ENCODE measurements at regions not wholly inside any gene's neighbourhood (a gene's known extent, or its start where the extent isn't known, plus 50 kb on each side); places are given as distances from the start of the nearest gene placed in this dataset.
"Not testable (repeated sequence)": the region's sequence is repeated elsewhere in the genome, so short reads cannot be mapped to it uniquely, and the experiment has no call there.

DNA sequence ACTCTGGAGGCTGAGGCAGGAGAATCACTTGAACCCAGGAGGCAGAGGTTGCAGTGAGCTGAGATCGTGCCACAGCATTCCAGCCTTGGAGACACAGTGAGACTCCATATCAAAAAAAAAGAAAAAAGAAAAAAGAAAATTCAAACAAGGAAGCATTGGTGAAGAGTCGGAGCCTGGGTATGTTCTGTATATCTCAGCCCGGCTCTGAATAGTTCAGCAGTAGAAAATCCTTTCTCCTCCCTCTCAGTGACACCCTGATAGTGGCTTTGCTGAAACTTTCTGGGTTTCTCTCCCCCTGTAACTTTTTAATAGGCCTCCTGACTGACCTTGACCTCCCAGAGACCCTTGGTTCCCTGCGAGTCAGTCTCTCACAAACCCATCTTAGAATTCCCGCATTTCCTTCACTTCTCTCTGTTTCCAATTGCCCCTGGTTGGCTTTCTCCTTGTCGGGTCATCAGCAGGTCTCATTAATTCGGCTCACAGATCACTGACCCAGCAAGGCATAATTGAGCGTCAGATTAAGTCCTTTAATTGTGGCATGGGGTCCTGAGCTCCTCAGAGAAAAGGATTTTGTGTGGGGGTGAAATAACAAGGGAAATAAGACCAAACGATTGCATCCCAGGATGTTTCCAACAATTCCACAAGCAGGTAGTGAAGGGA lies 541.6 kb upstream of the NRP1 start:
- no peak overlapping the region for H3K4me3 ChIP-seq (ENCODE audit: low read length)
- intact Hi-C loops (cut with DNase I) = no loop called here
- WGBS = 88% methylated on average over 9 of the region's 9 CpGs

DNA sequence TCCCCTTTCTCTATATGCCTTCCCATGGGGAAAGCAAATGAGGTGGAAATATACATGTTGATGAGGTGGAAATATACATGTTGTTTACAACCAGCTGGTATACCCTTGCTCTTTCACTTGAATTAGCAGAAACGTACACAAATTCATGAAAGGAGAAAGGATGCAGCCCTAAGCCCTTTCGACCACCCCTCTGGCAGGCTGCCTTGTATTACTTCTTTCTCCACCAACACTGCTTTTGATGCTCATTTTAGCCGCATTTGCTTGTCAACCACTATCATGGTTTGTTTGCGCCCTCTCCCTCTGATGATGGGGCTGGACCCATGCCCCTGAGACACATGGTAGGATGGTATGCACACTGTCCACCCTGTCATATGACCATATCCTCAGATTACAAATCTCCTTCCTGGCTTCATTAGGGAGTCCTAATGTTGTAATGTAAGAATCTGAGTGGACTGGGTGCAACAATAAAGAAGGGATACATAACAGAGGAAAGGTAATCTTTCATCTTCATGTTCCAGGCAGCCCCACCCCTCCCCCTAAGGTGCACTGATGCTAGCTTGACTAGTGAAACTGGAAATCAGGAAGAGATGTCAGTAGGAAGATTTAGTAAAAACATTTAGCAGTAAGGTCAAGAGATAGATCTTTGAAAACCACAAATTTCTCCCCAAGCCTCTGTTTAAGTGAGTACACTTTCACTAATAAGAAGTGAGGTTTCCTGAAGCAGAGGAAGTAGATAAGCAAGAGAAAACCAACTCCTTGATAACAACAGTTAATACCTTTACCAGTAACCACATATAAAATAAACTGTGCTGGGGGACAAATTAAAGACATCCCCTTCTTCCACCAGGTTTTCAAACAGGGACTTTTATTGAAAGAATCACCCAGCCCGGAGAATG lies 536.8 kb upstream of the NRP1 start:
- DNase-seq (no peak), ATAC-seq (no peak)
- no peaks in the 10 kb centered on the region for H3K27me3 ChIP-seq (ENCODE audit: control insufficient read depth, insufficient read depth)
- intact Hi-C loops (cut with DNase I) = no loop called here
- no peaks in the 10 kb centered on the region for H3K4me1 ChIP-seq (ENCODE audit: control insufficient read depth, insufficient read depth, low read length)
- 89% methylated on average over 5 of the region's 5 CpGs for WGBS
- no peak overlapping the region for H3K4me3 ChIP-seq (ENCODE audit: low read length)
- no peaks in the 10 kb centered on the region for H3K9me3 ChIP-seq (ENCODE audit: control insufficient read depth, low read length)
- H3K27ac ChIP-seq (ENCODE audit: low read length) = no peak overlapping the region

More for the DNA sequence above, 541.6 kb upstream of the NRP1 start:
- H3K27ac ChIP-seq (ENCODE audit: low read length) = no peak overlapping the region
- no peak for DNase-seq
- H3K9me3 ChIP-seq (ENCODE audit: control insufficient read depth, low read length) = no peaks in the 10 kb centered on the region
- H3K4me1 ChIP-seq (ENCODE audit: control insufficient read depth, insufficient read depth, low read length) = no peaks in the 10 kb centered on the region
- no peak for ATAC-seq
- no peaks in the 10 kb centered on the region for H3K27me3 ChIP-seq (ENCODE audit: control insufficient read depth, insufficient read depth)

DNA sequence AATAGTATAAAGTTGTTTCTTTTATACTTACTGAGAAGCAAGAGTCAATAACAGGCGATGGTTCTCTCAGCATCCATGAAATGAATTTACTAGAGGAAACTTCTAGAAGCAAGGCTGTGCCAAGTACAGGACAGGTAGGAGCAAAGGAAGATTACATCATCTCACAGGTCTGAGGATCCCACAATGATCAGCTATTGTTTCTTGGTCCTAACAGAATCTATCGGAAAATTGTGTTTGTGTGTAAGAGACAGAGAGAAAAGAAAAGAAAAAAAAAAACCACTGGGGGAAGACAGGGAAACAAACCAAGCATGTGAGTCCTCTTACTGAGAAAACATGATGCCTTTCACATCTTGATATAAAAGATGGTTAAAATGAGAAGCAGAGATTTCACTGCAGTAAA lies 535.0 kb upstream of the NRP1 start:
- Histone ChIP-seq H3K4me3 (ENCODE audit: low read length) (no peak overlapping the region), H3K4me1 (ENCODE audit: control insufficient read depth, insufficient read depth, low read length) (no peaks in the 10 kb centered on the region), H3K27me3 (ENCODE audit: control insufficient read depth, insufficient read depth) (no peaks in the 10 kb centered on the region), H3K27ac (ENCODE audit: low read length) (no peak overlapping the region), H3K9me3 (ENCODE audit: control insufficient read depth, low read length) (no peaks in the 10 kb centered on the region)
- WGBS = 71% methylated on average over 2 of the region's 2 CpGs
- DNase-seq (no peak), ATAC-seq (no peak)
- intact Hi-C loops (cut with DNase I) = no loop called here

- 67% methylated on average over 3 of the region's 3 CpGs for WGBS
- peak in 1 of 2 donors; percentile 81 for ATAC-seq
- no peaks in the 10 kb centered on the region for H3K9me3 ChIP-seq (ENCODE audit: control insufficient read depth, low read length)
- H3K27ac ChIP-seq (ENCODE audit: low read length) = no peak overlapping the region
- intact Hi-C loops (cut with DNase I) = no loop called here
- no peaks in the 10 kb centered on the region for H3K4me1 ChIP-seq (ENCODE audit: control insufficient read depth, insufficient read depth, low read length)
- DNase-seq = no peak
- no peak overlapping the region for H3K4me3 ChIP-seq (ENCODE audit: low read length)
- H3K27me3 ChIP-seq (ENCODE audit: control insufficient read depth, insufficient read depth) = no peaks in the 10 kb centered on the region
Observed at GRCh38 chr10:33869028-33869427, 534.6 kb upstream of the NRP1 start.

DNA sequence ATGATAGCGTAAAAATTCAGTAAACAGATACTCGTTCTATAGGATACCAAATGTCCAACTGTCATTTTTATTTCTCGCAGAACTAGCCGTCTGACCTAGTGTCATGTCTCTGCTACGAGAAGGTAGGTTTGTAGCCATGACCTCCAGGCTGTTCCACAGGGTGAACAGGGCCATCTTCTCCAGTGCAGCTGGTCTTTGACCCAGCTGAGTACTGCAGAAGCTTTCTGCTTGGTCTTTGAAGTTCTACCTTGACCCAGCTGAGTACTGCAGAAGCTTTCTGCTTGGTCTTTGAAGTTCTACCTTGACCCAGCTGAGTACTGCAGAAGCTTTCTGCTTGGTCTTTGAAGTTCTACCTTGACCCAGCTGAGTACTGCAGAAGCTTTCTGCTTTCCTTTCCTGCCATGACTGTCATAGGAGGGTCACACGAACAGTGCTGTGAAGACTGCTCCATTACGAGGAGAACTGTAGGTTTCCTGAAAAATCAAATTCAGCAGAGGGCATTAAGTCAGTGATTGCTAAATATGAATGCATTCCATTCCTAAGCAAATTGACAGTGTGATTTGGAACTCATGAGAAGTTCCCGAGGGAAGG lies 532.8 kb upstream of the NRP1 start:
- not testable (repeated sequence) for ATAC-seq, DNase-seq
- WGBS = 80% methylated on average over 8 of the region's 8 CpGs

GRCh38 chr10:33863352-33863751 lies 528.9 kb upstream of the NRP1 start:
- Histone ChIP-seq H3K4me1 (ENCODE audit: control insufficient read depth, insufficient read depth, low read length) (no peaks in the 10 kb centered on the region), H3K27ac (ENCODE audit: low read length) (no peak overlapping the region), H3K4me3 (ENCODE audit: low read length) (no peak overlapping the region), H3K9me3 (ENCODE audit: control insufficient read depth, low read length) (no peaks in the 10 kb centered on the region), H3K27me3 (ENCODE audit: control insufficient read depth, insufficient read depth) (no peaks in the 10 kb centered on the region)
- intact Hi-C loops (cut with DNase I) = no loop called here
- 81% methylated on average over 3 of the region's 3 CpGs for WGBS
- ATAC-seq (no peak), DNase-seq (no peak)

More for the DNA sequence above, 532.8 kb upstream of the NRP1 start:
- H3K4me1 ChIP-seq (ENCODE audit: control insufficient read depth, insufficient read depth, low read length); H3K4me3 ChIP-seq (ENCODE audit: low read length); H3K9me3 ChIP-seq (ENCODE audit: control insufficient read depth, low read length); H3K27me3 ChIP-seq (ENCODE audit: control insufficient read depth, insufficient read depth); H3K27ac ChIP-seq (ENCODE audit: low read length); intact Hi-C loops (cut with DNase I): not testable (repeated sequence)

DNA sequence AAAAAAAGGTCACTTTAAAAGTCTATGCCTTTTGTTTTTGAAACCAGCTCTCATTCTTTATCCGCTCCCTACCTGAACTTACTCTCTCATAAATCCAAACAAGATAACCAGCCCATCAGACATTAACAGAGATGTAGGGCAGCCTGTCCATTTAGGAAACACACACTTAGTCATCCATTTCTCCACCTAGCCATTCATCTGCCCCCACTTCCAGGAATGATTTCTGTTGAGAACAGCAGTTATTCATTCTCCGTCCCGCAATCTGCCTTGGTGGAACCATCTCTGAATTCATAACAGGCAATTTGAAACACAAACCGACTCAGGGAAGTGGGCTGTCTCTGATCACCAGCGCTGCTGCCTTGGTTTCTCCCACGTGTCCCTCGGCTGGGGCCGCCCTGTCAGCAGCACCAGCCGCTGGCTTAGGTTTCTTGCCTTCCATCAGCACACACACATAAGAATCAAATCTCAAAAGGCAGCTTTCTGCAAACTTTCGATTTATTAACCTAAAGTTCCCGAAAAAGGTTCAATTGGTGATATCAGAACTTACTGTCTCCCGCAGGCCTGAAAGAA lies 528.2 kb upstream of the NRP1 start:
- no peak overlapping the region for H3K27ac ChIP-seq (ENCODE audit: low read length)
- intact Hi-C loops (cut with DNase I) = no loop called here
- H3K9me3 ChIP-seq (ENCODE audit: control insufficient read depth, low read length) = no peaks in the 10 kb centered on the region
- no peaks in the 10 kb centered on the region for H3K27me3 ChIP-seq (ENCODE audit: control insufficient read depth, insufficient read depth)
- H3K4me3 ChIP-seq (ENCODE audit: low read length) = no peak overlapping the region
- no peak for ATAC-seq
- no peaks in the 10 kb centered on the region for H3K4me1 ChIP-seq (ENCODE audit: control insufficient read depth, insufficient read depth, low read length)
- no peak for DNase-seq
- WGBS = 94% methylated on average over 12 of the region's 12 CpGs

- 59% methylated on average over 3 of the region's 3 CpGs for WGBS
- Histone ChIP-seq H3K27me3 (ENCODE audit: control insufficient read depth, insufficient read depth) (no peaks in the 10 kb centered on the region), H3K4me3 (ENCODE audit: low read length) (no peak overlapping the region), H3K9me3 (ENCODE audit: control insufficient read depth, low read length) (no peaks in the 10 kb centered on the region), H3K4me1 (ENCODE audit: control insufficient read depth, insufficient read depth, low read length) (no peaks in the 10 kb centered on the region), H3K27ac (ENCODE audit: low read length) (no peak overlapping the region)
- intact Hi-C loops (cut with DNase I) = no loop called here
- ATAC-seq (no peak), DNase-seq (no peak)
Observed at GRCh38 chr10:33861833-33862232, 527.4 kb upstream of the NRP1 start.

- Histone ChIP-seq H3K27me3 (ENCODE audit: control insufficient read depth, insufficient read depth) (no peaks in the 10 kb centered on the region), H3K27ac (ENCODE audit: low read length) (no peak overlapping the region), H3K9me3 (ENCODE audit: control insufficient read depth, low read length) (no peaks in the 10 kb centered on the region), H3K4me1 (ENCODE audit: control insufficient read depth, insufficient read depth, low read length) (no peaks in the 10 kb centered on the region), H3K4me3 (ENCODE audit: low read length) (no peak overlapping the region)
- 64% methylated on average over 7 of the region's 7 CpGs for WGBS
- intact Hi-C loops (cut with DNase I) = no loop called here
- DNase-seq (peak in 1 of 3 donors; percentile 45), ATAC-seq (no peak)
Observed at GRCh38 chr10:33861016-33861704, 526.7 kb upstream of the NRP1 start.

DNA sequence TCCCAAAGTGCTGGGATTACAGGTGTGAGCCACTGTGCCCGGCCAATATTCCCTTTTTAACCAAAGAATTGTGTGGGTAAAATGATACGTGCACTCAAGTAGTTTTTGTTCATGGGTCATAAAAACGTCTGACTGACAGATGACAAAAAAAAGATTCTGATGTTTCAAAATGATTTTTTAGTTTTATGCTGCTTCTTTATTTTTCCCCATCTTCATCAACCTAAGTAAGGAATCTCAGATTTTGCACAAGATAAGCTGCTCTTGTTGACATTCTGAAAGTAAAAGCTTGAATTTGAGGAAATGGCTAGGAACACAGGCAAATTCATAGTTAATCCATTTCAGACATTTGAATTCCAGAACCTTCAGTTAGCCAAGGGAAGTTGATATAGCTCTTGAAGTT lies 526.1 kb upstream of the NRP1 start:
- Histone ChIP-seq H3K9me3 (ENCODE audit: control insufficient read depth, low read length) (no peaks in the 10 kb centered on the region), H3K27ac (ENCODE audit: low read length) (no peak overlapping the region), H3K4me3 (ENCODE audit: low read length) (no peak overlapping the region), H3K4me1 (ENCODE audit: control insufficient read depth, insufficient read depth, low read length) (no peaks in the 10 kb centered on the region), H3K27me3 (ENCODE audit: control insufficient read depth, insufficient read depth) (no peaks in the 10 kb centered on the region)
- intact Hi-C loops (cut with DNase I) = no loop called here
- ATAC-seq (no peak), DNase-seq (no peak)
- WGBS = 96% methylated on average over 3 of the region's 3 CpGs

Measured in right cardiac atrium (tissue), 5 donors.